GM18505 (cell line): ENCODE measurements at regions not wholly inside any gene's neighbourhood (a gene's known extent, or its start where the extent isn't known, plus 50 kb on each side); places are given as distances from the start of the nearest gene placed in this dataset.

Experiments
- ATAC-seq: cut with Tn5 transposase; IDR thresholded peaks from one replicate; pipeline ENCODE4 v1.9.1; 2021; ENCODE audit not compliant: unreplicated experiment
- POLR2A ChIP-seq: IDR thresholded peaks from 4 replicates; pipeline ENCODE4 v1.6.1; 2011; ENCODE audit warnings: borderline replicate concordance; ENCODE audit not compliant: insufficient read depth, insufficient read length; ENCODE audit errors: extremely low read depth

DNA sequence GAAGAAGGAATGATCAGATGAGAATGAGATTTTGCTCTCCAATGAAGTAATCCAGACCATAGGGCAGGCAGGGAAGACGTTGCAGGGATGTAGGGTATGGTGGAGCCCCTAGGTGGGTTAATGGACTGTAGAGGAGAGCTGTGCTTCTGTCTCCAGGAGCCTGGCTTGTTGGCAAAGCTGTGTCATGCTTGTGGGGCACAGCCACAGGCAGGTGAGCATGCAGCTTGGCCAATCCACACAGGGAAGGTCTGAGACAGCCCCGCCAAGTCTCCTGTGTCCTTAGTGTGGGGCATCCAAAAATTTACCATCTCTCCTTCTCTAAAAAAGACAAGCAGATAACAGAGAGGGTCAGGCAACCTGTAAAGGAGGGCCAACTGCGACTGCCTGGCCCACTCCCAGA is 71.4 kb upstream of the FLT1 start:
- ATAC-seq, result no peak
- TF ChIP-seq POLR2A, result no peak

DNA sequence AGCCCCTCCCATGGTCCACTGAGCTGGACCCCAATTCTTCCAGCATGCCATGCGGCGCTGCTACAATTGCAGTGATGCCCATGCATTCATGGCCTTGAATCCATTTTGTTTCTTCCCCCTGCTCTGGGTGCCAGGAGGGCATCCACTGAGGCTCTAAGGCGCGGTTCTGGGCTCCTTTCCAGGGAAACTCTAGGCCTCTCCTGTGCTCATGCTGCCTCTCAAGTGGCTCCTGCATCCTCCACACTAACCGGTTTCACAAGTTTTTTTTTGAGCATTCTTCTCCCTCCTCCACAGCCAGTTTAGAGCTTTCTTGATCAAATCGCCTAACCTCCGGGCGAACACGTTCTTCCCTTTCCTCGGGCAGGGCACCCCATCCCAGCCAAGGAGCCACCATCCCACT is 69.1 kb upstream of the FLT1 start:
- TF ChIP-seq POLR2A, result no peak

DNA sequence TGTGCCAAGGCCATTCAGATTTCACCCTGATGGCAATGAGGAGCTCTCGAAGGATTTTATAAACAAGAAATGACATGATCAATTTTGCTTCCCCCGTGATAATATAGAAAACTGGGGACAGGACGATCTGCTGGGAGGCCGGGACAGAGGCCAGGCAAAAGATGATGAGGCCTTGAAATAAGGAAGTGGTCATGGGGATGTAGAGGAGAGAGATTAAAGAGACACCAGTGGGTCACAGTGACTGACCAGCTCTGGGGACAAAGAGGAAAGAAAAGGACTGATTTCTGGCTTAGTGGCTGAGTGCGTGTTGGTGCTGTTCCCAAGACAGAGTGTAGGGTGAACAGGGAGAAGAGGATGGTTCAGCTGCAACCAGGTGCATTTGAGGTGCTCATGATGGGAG is 68.7 kb upstream of the FLT1 start:
- ATAC-seq, result no peak
- TF ChIP-seq POLR2A, result no peak

More for the DNA sequence above, 69.1 kb upstream of the FLT1 start:
- ATAC-seq, result no peak

DNA sequence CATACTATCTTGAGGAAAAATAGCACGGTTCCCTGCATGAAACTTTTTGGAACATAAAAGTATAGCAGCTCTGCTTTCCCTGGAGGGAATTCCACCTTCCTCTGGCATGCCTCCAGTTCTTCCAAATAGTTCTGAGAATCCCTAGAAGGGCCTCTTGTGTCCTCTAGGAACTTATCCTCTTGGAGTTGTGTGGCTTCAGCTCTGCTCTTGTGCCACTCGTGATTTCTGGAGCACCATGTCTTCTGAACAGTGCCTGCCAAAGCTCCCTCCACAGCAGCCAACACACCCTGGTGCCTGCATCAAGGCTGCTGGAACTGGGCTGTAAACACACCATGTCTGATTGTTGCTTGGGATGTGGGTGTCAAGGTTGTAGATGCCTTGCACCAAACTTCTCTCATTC is 65.7 kb upstream of the FLT1 start:
- no peak for ATAC-seq
- no peak for TF ChIP-seq POLR2A

DNA sequence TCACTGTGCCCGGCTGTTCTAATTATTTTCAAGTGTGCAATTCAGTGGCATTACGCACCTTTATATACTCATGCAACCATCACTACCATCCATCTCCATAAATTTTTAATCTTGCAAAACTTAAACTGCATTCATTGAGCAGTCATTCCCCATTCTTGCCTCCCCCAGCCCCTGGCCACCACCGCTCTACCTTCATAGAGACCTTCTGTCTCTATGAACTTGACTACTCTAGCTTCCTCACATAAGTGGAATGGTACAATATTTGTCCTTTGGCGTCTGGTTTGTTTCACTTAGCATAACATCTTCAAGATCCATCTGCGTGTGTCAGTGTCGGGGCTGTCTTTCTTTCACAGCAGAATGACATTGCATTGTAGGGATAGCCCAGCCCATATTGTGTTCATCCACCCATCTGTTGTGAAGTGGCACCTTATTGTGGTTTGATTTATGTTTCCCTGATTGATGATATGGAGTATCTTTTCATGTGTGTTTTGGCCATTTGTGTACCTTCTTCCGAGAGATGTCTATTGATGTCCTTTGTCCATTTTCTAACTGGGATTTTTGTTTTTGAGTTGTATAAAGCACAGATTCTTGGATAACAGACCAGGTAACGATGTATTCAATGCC is 64.8 kb upstream of the FLT1 start:
- TF ChIP-seq POLR2A, result no peak

DNA sequence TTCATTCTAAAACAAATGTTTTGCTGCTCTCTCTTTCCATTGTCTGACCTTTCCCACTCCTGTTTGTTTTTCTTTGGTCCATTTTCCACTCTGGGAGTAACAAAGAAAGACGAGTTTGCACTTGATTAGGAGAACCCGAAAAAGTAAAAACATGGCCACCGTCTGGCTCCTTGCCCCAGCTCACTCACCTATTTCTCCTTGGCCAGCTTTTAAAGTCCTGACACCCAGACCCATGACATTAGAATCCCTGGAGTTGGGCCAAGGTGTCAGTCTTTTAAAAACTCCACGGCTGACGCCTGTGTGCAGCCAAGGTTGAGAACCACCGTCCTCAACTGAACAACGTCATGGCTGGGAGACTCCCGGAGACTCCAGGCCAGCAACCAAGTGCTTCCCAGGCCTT is 63.6 kb upstream of the FLT1 start:
- no peak for TF ChIP-seq POLR2A
- no peak for ATAC-seq

More for the DNA sequence above, 64.8 kb upstream of the FLT1 start:
- ATAC-seq, result no peak

DNA sequence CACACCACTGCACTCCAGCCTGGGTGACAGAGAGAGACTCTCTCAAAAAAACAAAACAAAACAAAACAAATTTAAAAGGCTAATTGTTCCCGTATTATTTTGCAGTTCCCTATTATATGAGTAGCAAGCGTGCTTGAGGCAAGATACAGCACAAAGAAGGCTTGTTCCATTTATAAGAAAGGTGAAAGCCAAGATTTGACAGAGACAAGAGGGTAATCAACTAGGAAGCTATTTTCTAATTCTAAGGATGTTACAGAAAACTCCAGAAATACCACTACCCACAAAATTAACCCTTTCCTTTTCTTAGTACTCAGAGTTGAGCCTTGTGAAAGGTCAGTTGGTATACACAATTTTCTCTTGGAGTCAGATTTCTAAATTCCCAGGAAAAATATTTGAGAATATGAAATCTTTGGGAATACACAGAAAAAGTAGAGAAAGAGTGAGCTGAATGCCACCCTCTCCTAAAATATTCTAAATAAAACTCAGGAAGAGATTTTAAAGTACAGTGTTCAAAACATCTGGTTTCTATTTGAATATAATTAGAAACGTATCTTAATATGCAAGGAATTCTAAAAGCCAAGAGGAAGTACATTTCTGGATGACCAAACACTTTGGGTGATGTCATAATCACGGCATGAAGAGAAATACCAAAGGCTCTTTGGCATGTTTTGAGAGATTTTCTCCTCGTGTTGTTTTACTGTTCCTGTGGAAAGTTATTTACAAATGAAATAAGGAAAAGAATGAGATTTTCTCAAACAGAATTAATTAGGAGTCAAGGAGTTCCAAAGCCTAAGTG is 63.0 kb upstream of the FLT1 start:
- no peak for ATAC-seq
- no peak for TF ChIP-seq POLR2A

DNA sequence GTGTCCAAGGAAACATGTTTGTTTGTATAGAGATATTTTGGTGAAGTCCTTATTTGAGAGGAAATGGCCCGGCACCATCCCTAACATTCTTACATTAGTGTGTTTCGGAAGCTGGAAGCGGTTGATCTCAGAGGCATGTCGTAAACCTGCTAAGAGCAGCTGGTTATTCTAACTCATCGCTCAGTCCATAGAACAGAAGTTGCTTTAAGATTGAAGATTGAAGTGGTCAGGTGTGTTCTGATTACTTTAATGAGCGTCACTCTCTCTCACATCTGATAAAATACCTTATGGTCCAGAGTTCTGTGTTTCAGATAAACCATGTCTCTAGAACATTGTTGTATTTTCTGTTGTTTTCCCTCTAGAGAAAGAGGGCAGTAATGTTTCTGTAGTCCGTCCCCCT is 60.2 kb upstream of the FLT1 start:
- no peak for ATAC-seq
- no peak for TF ChIP-seq POLR2A

DNA sequence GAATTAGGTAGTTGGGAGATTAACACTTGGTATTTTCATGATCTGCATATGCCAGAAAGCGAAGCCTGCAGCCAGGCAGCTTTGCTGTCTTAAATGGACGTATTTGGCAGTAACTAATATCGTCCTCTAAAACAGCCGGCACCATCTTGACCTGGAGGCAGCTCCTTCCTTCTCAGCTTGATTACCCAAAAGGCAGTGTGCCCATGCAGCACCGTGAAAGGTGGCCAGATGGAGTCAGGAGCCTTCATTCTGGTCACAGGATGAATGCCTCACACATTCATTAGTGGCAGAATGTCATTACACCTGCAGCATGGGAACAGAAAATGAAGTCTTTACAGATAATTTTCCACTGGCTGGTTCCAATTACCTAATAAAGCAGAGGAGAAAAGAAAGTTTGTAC is 59.0 kb upstream of the FLT1 start:
- no peak for ATAC-seq
- no peak for TF ChIP-seq POLR2A

DNA sequence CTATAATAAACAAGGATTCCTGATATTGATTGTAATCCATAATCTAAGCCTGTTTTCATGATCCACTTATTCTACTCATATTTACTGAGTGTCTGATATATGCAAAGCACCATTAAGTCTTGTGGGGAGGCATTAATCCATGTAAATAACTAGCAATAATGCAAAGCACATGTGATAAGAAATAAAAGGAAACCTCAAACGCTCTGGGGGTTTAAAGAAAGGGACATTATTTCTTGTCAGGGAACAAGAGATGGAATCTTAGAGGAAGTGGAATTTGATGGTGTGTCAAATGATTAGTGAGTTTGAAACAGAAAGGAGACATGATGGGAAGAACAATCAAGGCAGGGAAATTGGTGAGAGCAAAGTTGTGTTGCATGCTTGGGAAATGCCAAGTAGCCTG is 57.4 kb upstream of the FLT1 start:
- no peak for ATAC-seq
- no peak for TF ChIP-seq POLR2A

DNA sequence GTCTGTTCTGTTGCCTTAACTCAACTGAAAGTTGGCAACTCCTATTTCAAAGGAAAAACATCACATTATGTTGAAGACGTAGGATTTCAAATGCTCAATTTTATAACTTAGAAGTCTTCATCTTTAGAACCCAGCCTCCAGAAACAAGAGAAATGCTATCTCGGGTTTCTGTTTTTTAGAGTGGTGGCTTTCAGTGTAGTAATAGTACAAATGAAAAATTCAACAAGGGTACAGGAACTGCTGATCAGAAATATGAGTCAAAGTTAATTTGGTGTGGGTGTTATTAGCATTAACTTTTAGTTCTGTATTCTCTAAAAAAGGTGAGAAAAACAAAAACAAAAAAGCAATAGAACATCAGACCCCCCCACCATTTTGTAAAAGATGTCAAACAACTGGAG is 56.6 kb upstream of the FLT1 start:
- no peak for ATAC-seq
- no peak for TF ChIP-seq POLR2A

DNA sequence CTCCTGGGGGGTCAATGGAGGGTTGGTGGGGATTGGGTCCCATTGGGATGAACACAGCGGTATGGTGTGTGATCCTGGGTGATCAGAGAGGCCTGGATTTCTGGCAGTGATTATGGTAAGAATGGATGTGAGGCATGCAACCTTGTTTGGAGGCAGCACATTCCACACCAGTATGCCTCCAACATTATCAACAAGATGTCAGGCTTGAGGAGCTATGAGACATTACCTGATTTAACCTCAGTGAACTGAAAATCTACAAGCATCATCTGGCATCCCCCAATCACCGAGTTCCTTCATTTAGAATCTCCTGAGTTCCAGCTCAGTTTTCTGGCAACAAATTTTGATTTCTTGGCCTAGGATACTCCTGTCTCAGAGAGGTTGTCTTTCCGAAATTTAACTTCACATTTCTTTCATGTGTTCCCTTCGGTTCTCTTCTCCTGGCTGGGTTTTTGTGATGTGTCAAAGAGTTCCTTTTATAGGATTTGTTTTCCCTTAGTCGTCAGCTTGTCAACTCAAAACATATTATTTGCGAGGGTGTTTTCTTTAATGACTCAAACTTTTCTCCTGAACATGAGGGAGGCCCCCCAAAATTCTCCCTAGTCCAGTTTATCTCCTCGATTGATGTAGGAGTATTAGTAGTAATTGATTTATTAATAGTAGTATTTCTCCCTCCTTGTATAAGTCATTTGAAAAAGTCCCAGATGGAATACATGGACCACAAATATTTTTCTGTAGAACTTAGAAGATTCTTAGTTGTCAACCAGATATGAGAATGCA is 56.0 kb upstream of the FLT1 start:
- TF ChIP-seq POLR2A, result no peak
- ATAC-seq, result no peak

DNA sequence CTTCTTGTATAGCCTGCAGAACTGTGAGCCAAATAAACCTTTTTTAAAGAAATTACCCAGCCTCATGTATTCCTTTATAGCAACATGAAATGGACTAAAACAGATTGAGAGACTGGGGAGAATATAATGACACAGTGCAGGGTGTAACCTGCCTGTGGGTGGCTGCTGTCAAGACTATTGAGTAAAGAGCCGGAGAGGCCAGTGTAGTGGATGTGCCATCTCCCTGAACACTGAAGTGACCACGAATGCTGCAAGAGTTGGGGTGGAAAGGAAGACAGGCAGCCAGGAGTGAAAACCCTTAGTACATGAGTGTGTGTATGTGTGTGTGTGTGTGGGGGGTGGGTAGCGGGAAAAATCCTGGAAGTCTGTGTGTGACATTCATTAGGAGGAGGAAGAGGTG is 55.2 kb upstream of the FLT1 start:
- no peak for TF ChIP-seq POLR2A
- no peak for ATAC-seq

DNA sequence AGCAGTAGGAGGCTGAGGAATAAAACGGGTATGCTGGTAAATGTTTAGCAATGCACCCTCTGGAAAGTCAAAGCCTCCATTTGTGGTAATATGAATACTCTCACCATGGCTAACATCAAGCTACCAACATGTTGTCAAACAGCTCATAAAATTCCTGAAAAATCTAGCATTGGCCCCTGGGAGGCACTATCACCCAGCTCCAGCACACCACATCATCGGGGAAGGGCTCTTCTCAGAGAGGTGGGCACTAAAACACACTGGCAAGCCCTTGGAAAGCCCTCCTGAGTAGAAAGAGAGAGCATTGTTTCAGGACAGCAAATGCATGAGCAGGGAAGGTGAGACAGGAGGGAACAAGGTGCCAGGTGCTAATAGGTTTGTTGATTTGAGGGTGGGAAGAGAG is 53.9 kb upstream of the FLT1 start:
- ATAC-seq, result no peak
- TF ChIP-seq POLR2A, result no peak
